ENCODE measurements at regions not wholly inside any gene's neighbourhood (a gene's known extent, or its start where the extent isn't known, plus 50 kb on each side); places are given as distances from the start of the nearest gene placed in this dataset.

- Histone ChIP-seq H3K4me2 (ENCODE audit: low read depth, low read length, poor library complexity, severe bottlenecking) (no peak overlapping the region), H3K27ac (ENCODE audit: low read depth, low read length) (no peak overlapping the region), H3K79me2 (ENCODE audit: insufficient read depth, low read length) (no peaks in the 10 kb centered on the region), H3K4me3 (ENCODE audit: insufficient read depth, low read length, poor library complexity, severe bottlenecking) (no peak overlapping the region), H4K20me1 (ENCODE audit: low read depth, low read length) (no peaks in the 10 kb centered on the region), H2AFZ (ENCODE audit: low read depth, low read length, severe bottlenecking) (no peak overlapping the region), H3K9ac (ENCODE audit: low read length) (no peak overlapping the region), H3K36me3 (ENCODE audit: low read length) (no peaks in the 10 kb centered on the region), H3K9me3 (ENCODE audit: insufficient read depth, low read length) (no peaks in the 10 kb centered on the region), H3F3A (ENCODE audit: insufficient read depth) (no peaks in the 10 kb centered on the region), H3K9me2 (replicated peaks; ENCODE audit: insufficient read depth, low read length) (no peaks in the 10 kb centered on the region), H3K27me3 (ENCODE audit: low read length) (no peaks in the 10 kb centered on the region)
- no peak for TF ChIP-seq EZH2phosphoT487 (conservative IDR thresholded peaks at IDR 0.05; ENCODE audit: low read length)
- TF ChIP-seq, protein P1, sequence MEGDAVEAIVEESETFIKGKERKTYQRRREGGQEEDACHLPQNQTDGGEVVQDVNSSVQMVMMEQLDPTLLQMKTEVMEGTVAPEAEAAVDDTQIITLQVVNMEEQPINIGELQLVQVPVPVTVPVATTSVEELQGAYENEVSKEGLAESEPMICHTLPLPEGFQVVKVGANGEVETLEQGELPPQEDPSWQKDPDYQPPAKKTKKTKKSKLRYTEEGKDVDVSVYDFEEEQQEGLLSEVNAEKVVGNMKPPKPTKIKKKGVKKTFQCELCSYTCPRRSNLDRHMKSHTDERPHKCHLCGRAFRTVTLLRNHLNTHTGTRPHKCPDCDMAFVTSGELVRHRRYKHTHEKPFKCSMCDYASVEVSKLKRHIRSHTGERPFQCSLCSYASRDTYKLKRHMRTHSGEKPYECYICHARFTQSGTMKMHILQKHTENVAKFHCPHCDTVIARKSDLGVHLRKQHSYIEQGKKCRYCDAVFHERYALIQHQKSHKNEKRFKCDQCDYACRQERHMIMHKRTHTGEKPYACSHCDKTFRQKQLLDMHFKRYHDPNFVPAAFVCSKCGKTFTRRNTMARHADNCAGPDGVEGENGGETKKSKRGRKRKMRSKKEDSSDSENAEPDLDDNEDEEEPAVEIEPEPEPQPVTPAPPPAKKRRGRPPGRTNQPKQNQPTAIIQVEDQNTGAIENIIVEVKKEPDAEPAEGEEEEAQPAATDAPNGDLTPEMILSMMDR (IDR thresholded peaks at IDR 0.05; ENCODE audit: insufficient read depth, low read length, poor library complexity, severe bottlenecking) = no peak
Measured at GRCh38 chr2:128769457-128770142, 450.9 kb upstream of the HS6ST1 start.

GRCh38 chr2:128770143-128771085 is 451.7 kb upstream of the HS6ST1 start:
- no peaks in the 10 kb centered on the region for H3F3A ChIP-seq (ENCODE audit: insufficient read depth)
- H3K9me2 ChIP-seq (replicated peaks; ENCODE audit: insufficient read depth, low read length) = no peaks in the 10 kb centered on the region
- no peaks in the 10 kb centered on the region for H3K27me3 ChIP-seq (ENCODE audit: low read length)
- no peak overlapping the region for H3K4me3 ChIP-seq (ENCODE audit: insufficient read depth, low read length, poor library complexity, severe bottlenecking)
- no peak overlapping the region for H3K9ac ChIP-seq (ENCODE audit: low read length)
- no peaks in the 10 kb centered on the region for H3K36me3 ChIP-seq (ENCODE audit: low read length)
- H3K4me2 ChIP-seq (ENCODE audit: low read depth, low read length, poor library complexity, severe bottlenecking) = no peak overlapping the region
- no peaks in the 10 kb centered on the region for H3K79me2 ChIP-seq (ENCODE audit: insufficient read depth, low read length)
- TF ChIP-seq EZH2phosphoT487 (conservative IDR thresholded peaks at IDR 0.05; ENCODE audit: low read length) = no peak
- TF ChIP-seq, protein P1 (IDR thresholded peaks at IDR 0.05; ENCODE audit: insufficient read depth, low read length, poor library complexity, severe bottlenecking) = no peak
- no peaks in the 10 kb centered on the region for H3K9me3 ChIP-seq (ENCODE audit: insufficient read depth, low read length)
- H2AFZ ChIP-seq (ENCODE audit: low read depth, low read length, severe bottlenecking) = no peak overlapping the region
- H3K27ac ChIP-seq (ENCODE audit: low read depth, low read length) = no peak overlapping the region
- H4K20me1 ChIP-seq (ENCODE audit: low read depth, low read length) = no peaks in the 10 kb centered on the region

- H3F3A ChIP-seq (ENCODE audit: insufficient read depth) = no peaks in the 10 kb centered on the region
- no peak overlapping the region for H2AFZ ChIP-seq (ENCODE audit: low read depth, low read length, severe bottlenecking)
- no peaks in the 10 kb centered on the region for H3K9me3 ChIP-seq (ENCODE audit: insufficient read depth, low read length)
- H3K36me3 ChIP-seq (ENCODE audit: low read length) = no peaks in the 10 kb centered on the region
- no peak overlapping the region for H3K4me2 ChIP-seq (ENCODE audit: low read depth, low read length, poor library complexity, severe bottlenecking)
- H3K9me2 ChIP-seq (replicated peaks; ENCODE audit: insufficient read depth, low read length) = no peaks in the 10 kb centered on the region
- no peaks in the 10 kb centered on the region for H3K27me3 ChIP-seq (ENCODE audit: low read length)
- H3K27ac ChIP-seq (ENCODE audit: low read depth, low read length) = no peak overlapping the region
- no peak overlapping the region for H3K9ac ChIP-seq (ENCODE audit: low read length)
- no peaks in the 10 kb centered on the region for H4K20me1 ChIP-seq (ENCODE audit: low read depth, low read length)
- no peak overlapping the region for H3K4me3 ChIP-seq (ENCODE audit: insufficient read depth, low read length, poor library complexity, severe bottlenecking)
- no peaks in the 10 kb centered on the region for H3K79me2 ChIP-seq (ENCODE audit: insufficient read depth, low read length)
- TF ChIP-seq, protein P1 (IDR thresholded peaks at IDR 0.05; ENCODE audit: insufficient read depth, low read length, poor library complexity, severe bottlenecking) = no peak
- no peak for TF ChIP-seq EZH2phosphoT487 (conservative IDR thresholded peaks at IDR 0.05; ENCODE audit: low read length)
Measured at GRCh38 chr2:128771401-128771800, 452.7 kb upstream of the HS6ST1 start.
